Skeletal muscle tissue (tissue), 3 donors: ENCODE measurements at regions not wholly inside any gene's neighbourhood (a gene's known extent, or its start where the extent isn't known, plus 50 kb on each side); places are given as distances from the start of the nearest gene placed in this dataset.
A peak's percentile ranks its signal among the peaks of the same experiment; 100 is the strongest.

ENCODE experiments used
- H3K27ac ChIP-seq: one replicate; pipeline ENCODE4 v1.7.0; 2013; ENCODE audit warnings: mild to moderate bottlenecking, low read depth, low read length, inconsistent platforms
- H3K27me3 ChIP-seq, 3 donors: one replicate each; pipeline ENCODE4 v1.7.0; 2013; ENCODE audit warnings: low read length in 3 of 3; ENCODE audit not compliant: control insufficient read depth in 3 of 3, insufficient read depth in 3 of 3
- H3K36me3 ChIP-seq, 3 donors: one replicate each; pipeline ENCODE4 v1.7.0; 2013; ENCODE audit warnings: low read length in 3 of 3; ENCODE audit not compliant: control insufficient read depth in 3 of 3, insufficient read depth in 3 of 3
- H3K4me1 ChIP-seq, 3 donors: one replicate each; pipeline ENCODE4 v1.7.0; 2013; ENCODE audit warnings: low read length in 3 of 3, mild to moderate bottlenecking in 3 of 3; ENCODE audit not compliant: control insufficient read depth in 3 of 3, insufficient read depth in 3 of 3
- H3K4me3 ChIP-seq, 3 donors: one replicate each; pipeline ENCODE4 v1.7.0; 2013; ENCODE audit warnings: low read length in 3 of 3
- H3K9ac ChIP-seq, 3 donors: one replicate each; pipeline ENCODE4 v1.7.0; 2013; ENCODE audit warnings: low read length in 3 of 3, mild to moderate bottlenecking in 3 of 3, moderate library complexity in 2 of 3, low read depth in 1 of 3
- H3K9me3 ChIP-seq, 3 donors: one replicate each; pipeline ENCODE4 v1.7.0; 2013; ENCODE audit warnings: low read length in 3 of 3; ENCODE audit not compliant: control insufficient read depth in 3 of 3
- donor health status: Osteomylitis.

DNA sequence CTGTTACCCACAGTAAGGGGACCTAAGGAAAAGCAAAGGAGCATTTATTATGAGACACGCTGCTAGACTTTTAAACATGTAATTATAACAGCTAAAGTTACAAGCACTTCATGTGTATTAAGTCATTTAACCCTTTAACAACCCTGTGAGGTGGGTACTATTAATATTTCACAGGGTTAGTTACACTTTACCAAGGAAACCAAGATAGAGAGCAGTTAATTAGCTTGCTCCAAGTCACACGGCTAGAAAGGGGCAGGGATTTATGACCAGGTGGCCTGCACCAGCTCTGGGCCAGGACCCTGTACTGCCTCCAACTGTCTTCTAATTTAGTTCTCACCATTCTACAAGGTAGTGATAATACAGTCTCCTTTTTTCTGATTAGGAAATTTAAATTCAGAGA lies 74.9 kb downstream of the RPL27A start:
- Histone ChIP-seq H3K9ac (no peak overlapping the region), H3K27ac (peak overlapping the region; percentile 61), H3K36me3 (no peaks in the 10 kb centered on the region), H3K4me3 (no peak overlapping the region), H3K4me1 (peaks cover 40 to 65% (median 49%) of the 10 kb centered on the region in 3 donors), H3K9me3 (no peaks in the 10 kb centered on the region), H3K27me3 (no peaks in the 10 kb centered on the region)

DNA sequence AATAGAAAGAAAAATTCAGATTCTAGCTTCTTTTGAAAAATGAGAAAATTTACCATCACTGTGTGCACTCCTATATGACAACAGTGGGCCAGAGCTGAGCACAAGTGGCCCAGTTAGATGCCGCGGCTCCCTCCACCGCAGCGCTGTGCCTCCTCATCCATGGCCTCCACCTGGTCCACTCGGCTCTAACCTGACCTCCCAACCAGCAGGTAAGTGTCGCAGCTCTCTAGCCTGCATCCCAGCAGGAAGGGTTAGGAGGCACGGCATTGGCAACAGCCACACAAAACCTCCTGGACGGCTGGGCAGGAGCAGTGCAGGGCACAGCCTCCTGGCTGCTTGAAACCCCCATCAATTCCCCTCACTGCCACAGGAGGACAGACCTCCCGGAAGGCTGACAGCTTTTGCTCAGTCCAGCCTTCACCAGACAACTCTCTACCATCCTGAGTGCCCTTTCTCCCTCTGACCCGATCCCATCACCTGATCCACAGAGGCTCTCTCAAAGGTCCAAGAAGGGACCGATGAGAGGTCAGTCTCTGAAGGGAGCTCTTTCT lies 76.1 kb downstream of the RPL27A start:
- Histone ChIP-seq H3K9me3 (no peaks in the 10 kb centered on the region), H3K4me3 (no peak overlapping the region), H3K27me3 (no peaks in the 10 kb centered on the region), H3K4me1 (peaks cover 44 to 67% (median 49%) of the 10 kb centered on the region in 3 donors), H3K36me3 (no peaks in the 10 kb centered on the region), H3K27ac (no peak overlapping the region), H3K9ac (no peak overlapping the region)

DNA sequence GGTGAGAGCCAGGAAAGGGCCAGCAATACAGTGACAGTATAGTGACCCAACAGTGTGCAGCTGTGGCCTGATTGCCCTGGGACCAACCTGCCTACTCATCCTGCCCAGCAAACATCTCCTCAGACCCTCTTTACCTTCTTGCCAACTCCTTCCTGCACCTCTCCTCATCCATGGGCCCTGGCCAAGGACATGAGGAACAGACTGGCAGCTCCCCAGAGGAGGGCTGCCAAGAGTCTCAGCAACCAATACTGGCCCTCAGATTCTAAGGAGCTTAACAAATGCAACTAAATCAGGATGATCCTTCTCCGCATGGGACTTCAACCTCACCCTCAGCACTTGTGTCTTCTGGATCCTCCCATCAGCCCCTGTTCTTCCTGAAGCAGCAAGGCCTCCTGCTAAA lies 77.0 kb downstream of the RPL27A start:
- Histone ChIP-seq H3K36me3 (no peaks in the 10 kb centered on the region), H3K27ac (peak overlapping the region; percentile 56), H3K9ac (peak overlapping the region in 1 of 3 donors; percentile 10), H3K27me3 (no peaks in the 10 kb centered on the region), H3K4me1 (peaks cover 45 to 74% (median 49%) of the 10 kb centered on the region in 3 donors), H3K9me3 (no peaks in the 10 kb centered on the region), H3K4me3 (no peak overlapping the region)

DNA sequence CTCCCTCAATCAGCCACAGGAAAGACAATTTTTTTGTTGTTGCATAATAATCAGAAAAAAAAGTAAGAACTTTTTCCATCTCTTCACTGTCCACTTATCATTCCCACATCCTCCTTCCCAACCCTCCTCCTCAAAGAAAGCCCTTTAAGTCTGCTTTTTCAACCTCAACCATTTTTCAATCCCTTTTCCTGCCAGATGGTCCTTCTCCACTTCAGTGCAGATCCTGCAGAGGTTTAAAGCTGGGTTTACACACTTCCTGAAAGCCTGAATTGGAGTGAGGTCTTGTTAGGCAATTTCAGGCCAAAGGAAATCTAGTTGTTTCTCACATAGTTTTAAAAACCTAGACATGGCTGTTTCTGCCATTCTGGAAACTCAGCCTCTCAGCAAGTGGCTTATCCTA lies 78.3 kb downstream of the RPL27A start:
- Histone ChIP-seq H3K9me3 (no peaks in the 10 kb centered on the region), H3K36me3 (no peaks in the 10 kb centered on the region), H3K9ac (no peak overlapping the region), H3K4me1 (peaks cover 45 to 71% (median 49%) of the 10 kb centered on the region in 3 donors), H3K27me3 (no peaks in the 10 kb centered on the region), H3K27ac (peak overlapping the region; percentile 56), H3K4me3 (no peak overlapping the region)

DNA sequence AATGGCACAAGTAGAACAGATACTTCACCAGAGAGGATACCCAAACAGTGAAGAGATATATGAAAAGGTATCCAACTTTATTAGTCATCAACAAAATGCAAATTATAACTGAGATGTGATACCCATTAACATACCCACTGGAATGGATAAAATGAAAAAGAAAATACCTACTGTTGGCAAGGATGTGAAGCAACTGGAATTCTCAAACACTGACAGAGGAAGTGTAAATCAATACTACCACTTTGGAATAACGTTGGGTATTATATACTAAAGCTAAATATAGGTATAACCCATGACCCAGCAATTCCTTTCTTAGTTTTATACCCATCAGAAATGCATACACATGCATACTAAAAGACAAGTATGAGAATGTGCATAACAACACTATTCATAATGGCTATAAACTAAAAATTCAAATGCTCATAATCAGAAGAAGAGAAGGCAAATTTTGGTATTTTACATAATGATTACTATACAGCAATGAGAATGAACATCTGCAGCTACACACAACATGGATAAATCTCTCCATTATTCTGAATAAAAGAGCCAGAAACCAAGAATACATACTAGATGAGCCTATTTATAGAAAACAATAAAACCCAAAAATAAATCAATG lies 80.6 kb downstream of the RPL27A start:
- H3K9ac ChIP-seq: no peak overlapping the region
- peak overlapping the region; percentile 49 for H3K27ac ChIP-seq
- no peaks in the 10 kb centered on the region for H3K27me3 ChIP-seq
- H3K4me1 ChIP-seq: peaks cover 39 to 69% (median 42%) of the 10 kb centered on the region in 3 donors
- no peaks in the 10 kb centered on the region for H3K36me3 ChIP-seq
- no peak overlapping the region for H3K4me3 ChIP-seq
- H3K9me3 ChIP-seq: no peaks in the 10 kb centered on the region

DNA sequence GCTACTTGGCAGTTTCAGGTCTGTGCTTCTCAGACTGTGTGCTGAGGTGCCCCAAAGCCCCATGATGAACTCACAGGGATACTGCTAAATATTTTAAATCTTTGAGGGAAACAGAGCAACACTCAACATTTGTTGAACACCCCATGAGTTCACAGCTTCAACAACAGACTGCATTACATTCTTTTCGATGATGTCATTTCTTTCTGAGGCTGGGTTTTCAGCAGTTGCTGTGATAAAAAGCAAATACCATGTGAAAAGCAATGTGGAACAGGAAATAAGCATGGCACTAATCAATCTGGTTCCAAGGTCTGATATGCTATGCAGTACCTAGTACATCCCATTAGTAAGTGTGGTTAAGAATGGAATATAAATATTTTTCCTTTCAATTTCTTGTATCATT lies 82.7 kb downstream of the RPL27A start:
- peak overlapping the region; percentile 45 for H3K27ac ChIP-seq
- no peaks in the 10 kb centered on the region for H3K9me3 ChIP-seq
- peaks cover 30 to 66% (median 35%) of the 10 kb centered on the region in 3 donors for H3K4me1 ChIP-seq

DNA sequence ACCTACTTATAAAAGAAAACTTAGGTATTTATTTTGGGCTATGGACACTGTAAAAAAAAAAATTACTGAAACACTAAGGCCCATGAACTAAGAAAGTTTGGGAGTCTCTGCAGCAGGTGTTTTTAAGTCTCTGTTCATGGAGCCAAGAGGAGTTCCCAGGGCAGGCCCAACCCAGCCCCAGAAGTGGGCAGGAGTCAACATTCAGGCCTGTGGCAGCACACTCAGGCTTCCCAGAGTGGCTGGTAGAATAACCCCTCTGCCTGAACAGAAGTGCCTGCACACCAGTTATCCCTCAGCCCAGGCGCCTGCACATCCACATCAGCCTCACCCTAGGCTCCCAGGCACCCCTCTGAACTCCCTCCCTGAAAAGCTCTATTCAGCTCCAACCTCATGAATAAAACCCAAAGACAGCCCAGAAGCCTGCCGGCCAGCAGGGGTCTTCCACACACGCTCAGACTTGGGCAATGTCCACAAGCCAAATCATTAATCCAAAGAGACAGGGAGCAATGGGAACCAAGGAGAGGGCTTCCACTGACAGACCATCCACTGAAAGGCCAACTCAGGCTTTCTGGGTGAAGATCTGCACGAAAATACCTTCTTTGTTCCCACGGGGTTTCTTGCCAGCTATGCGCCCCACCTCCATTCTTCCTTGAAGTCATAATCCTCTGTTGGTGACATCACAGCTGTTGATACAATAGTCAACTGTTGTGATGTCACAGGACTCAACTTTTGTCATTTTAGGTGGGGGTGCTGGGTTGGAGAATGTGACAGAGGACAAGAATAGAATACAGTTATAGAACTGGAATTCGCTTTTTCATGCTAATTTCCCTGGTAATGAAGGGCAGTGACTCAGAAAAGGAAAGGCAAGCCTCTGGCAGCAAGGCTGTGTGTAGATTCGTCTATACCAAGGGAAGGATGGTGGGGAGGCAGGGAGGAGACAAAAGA lies 83.7 kb downstream of the RPL27A start:
- Histone ChIP-seq H3K27me3 (no peaks in the 10 kb centered on the region), H3K9ac (no peak overlapping the region), H3K4me1 (peaks cover 22 to 60% (median 26%) of the 10 kb centered on the region in 3 donors), H3K9me3 (no peaks in the 10 kb centered on the region), H3K4me3 (peak overlapping the region in 1 of 3 donors; percentile 24), H3K36me3 (no peaks in the 10 kb centered on the region), H3K27ac (peak overlapping the region; percentile 66)

More for the DNA sequence above, 82.7 kb downstream of the RPL27A start:
- H3K27me3 ChIP-seq: no peaks in the 10 kb centered on the region
- H3K9ac ChIP-seq: no peak overlapping the region
- no peaks in the 10 kb centered on the region for H3K36me3 ChIP-seq
- no peak overlapping the region for H3K4me3 ChIP-seq

DNA sequence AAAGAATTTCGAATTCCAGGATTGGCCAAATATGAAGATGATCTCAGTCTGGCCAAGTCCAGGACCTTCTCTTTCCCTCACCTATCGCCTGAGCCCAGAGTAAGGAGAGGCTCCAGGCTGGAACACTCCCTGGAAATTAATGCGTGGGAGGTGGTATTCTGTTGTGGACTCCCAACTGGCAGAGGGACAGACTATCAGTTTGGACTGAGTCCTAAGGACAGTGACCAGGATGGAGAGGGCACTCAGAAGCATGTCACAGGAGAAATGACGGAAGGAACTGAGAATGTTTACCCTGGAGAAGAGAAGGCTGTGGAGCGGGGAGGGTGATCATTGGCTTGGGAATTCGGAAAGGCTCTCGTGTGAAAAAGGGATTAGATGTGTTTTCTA lies 84.4 kb downstream of the RPL27A start:
- Histone ChIP-seq H3K27ac (peak overlapping the region; percentile 66), H3K27me3 (no peaks in the 10 kb centered on the region), H3K36me3 (no peaks in the 10 kb centered on the region), H3K4me3 (peak overlapping the region in 1 of 3 donors; percentile 24), H3K9me3 (no peaks in the 10 kb centered on the region), H3K4me1 (peaks cover 19 to 54% (median 26%) of the 10 kb centered on the region in 3 donors), H3K9ac (peak overlapping the region in 2 of 3 donors; percentile 8 to 19)

DNA sequence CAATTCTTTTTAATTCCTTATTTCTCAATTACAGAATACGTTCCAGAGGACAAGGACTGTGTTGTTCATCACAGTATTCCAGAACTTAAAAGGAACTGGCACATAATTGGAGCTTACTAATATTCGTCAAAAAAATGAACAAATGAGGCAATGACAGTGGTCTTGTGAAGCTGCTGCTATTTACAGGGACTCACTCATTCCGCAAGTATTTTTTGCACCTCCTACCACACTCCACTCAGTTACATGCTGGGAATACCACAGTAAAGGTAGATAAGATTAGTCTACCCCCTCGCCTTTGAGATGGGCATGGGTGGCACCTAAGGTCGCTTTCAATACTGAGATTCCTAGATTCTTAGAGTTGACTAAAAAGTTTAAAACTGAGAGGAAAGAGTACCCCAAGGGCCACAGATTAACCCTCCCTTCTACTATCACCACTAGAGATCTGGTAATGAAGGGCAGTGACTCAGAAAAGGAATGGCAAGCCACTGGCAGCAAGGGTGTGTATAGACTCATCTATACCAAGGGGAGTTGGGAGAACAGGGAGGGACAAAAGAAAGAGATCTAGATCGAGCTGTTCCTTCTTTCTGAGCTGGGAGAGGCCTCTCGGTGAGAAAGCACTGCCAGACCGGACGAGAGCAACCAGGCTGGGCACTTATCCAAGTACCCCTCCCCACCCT lies 85.0 kb downstream of the RPL27A start:
- no peaks in the 10 kb centered on the region for H3K36me3 ChIP-seq
- no peak overlapping the region for H3K4me3 ChIP-seq
- peak overlapping the region in 1 of 3 donors; percentile 8 for H3K9ac ChIP-seq
- H3K9me3 ChIP-seq: no peaks in the 10 kb centered on the region
- H3K27ac ChIP-seq: peak overlapping the region; percentile 66
- H3K27me3 ChIP-seq: no peaks in the 10 kb centered on the region
- peaks cover 15 to 49% (median 28%) of the 10 kb centered on the region in 3 donors for H3K4me1 ChIP-seq
